Pancreas (tissue), 10 donors: ENCODE measurements at regions not wholly inside any gene's neighbourhood (a gene's known extent, or its start where the extent isn't known, plus 50 kb on each side); places are given as distances from the start of the nearest gene placed in this dataset.

ENCODE experiments used
- ATAC-seq, 4 donors: fragments of 200-7000 bp; cut with Tn5 transposase; one replicate each; pipeline versions ENCODE4 v1.8.0 to v1.9.1; 2020; ENCODE audit warnings: mild to moderate bottlenecking in 4 of 4, moderate library complexity in 4 of 4
- DNase-seq, 6 donors: peaks; one replicate each; pipeline ENCODE4 v3.0.0-alpha.2; 2020
- FAIRE-seq: peaks from 2 replicates; lab custom pipeline; 2012; peaks lifted over from hg19 to GRCh38; lab: Jason Lieb, UNC
- H3K27ac ChIP-seq, 4 donors: fragments of 200-600 bp; sonication (generic); 1 replicate in 3 of 4; 2 replicates in 1 of 4; pipeline versions ENCODE4 v1.5.0 to v1.8.0; 2020
- H3K27me3 ChIP-seq, 4 donors: fragments of 200-600 bp; one replicate each; pipeline ENCODE4 v1.8.0; 2021
- H3K36me3 ChIP-seq, 3 donors: fragments of 200-600 bp; sonication (generic) in 1 of 3; one replicate each; pipeline versions ENCODE4 v1.5.0 to v1.8.0; 2020 to 2021
- H3K4me1 ChIP-seq, 3 donors: fragments of 200-600 bp; one replicate each; pipeline ENCODE4 v1.8.0; 2021
- H3K4me3 ChIP-seq, 4 donors: fragments of 200-600 bp; sonication (generic) in 2 of 4; one replicate each; pipeline versions ENCODE4 v1.5.0 to v1.8.0; 2020 to 2021
- H3K9me3 ChIP-seq, 4 donors: fragments of 200-600 bp; one replicate each; pipeline ENCODE4 v1.8.0; 2021
- CTCF ChIP-seq, 4 donors: fragments of 200-600 bp; sonication (generic) in 3 of 4; IDR thresholded peaks; one replicate each; pipeline versions ENCODE4 v1.5.0 to v1.8.0; 2021; ENCODE audit warnings: antibody characterized with exemption in 4 of 4
- WGBS, 2 donors: extraction: QIAGEN DNeasy Blood & Tissue Kit; methylation state at CpG; one replicate each; pipeline ENCODE4 v1.1.7; 2013; 5-methylcytosine and 5-hydroxymethylcytosine counted together
- intact Hi-C, 3 donors: fragments of 100-400 bp; cut with DNase I; formaldehyde crosslinking; loops; one replicate each; pipeline versions ENCODE4 v1.11.1 to v1.14.2; 2022
- donor health status: healthy with polysubstance abuse.
- donor health status: DM: no; HTN: no; CAD: no; lungs with moderate emphysema.
- donor health status: DM: no; HTN: no; CAD: no.
- donor health status: control.
- donor health status: control.
- donor health status: Bipolar disorder and iron deficiency.
- donor health status: DM: yes; HTN: yes; CAD: no.
- donor health status: DM: no; HTN: no; CAD: no.
- donor health status: DM: no; HTN: no; CAD: no.
- donor health status: DM: yes; HTN: yes; CAD: no.

- no peak overlapping the region for H3K4me3 ChIP-seq
- H3K27me3 ChIP-seq, result no peaks in the 10 kb centered on the region
- H3K9me3 ChIP-seq, result no peaks in the 10 kb centered on the region
- intact Hi-C loops, result no loop called here
- no peaks in the 10 kb centered on the region for H3K36me3 ChIP-seq
- H3K4me1 ChIP-seq, result no peaks in the 10 kb centered on the region
- no peak overlapping the region for H3K27ac ChIP-seq
- TF ChIP-seq CTCF (IDR thresholded peaks at IDR 0.05), result no peak
- ATAC-seq (no peak), FAIRE-seq (no peak), DNase-seq (no peak)
- WGBS, 2 donors, result 61 to 63% methylated on average over 2 of the region's 2 CpGs
Measured at GRCh38 chr10:111837985-111838384, 345.6 kb downstream of the GPAM start.

- DNase-seq, result no peak
- intact Hi-C loops, result no loop called here
- no peak overlapping the region for H3K4me3 ChIP-seq
- H3K4me1 ChIP-seq, result no peaks in the 10 kb centered on the region
- no peak for ATAC-seq
- no peaks in the 10 kb centered on the region for H3K27me3 ChIP-seq
- no peaks in the 10 kb centered on the region for H3K36me3 ChIP-seq
- no peak for TF ChIP-seq CTCF (IDR thresholded peaks at IDR 0.05)
- H3K9me3 ChIP-seq, result no peaks in the 10 kb centered on the region
- H3K27ac ChIP-seq, result no peak overlapping the region
- FAIRE-seq, result no peak
Measured at GRCh38 chr10:111840546-111840945, 343.0 kb downstream of the GPAM start.

GRCh38 chr10:111852801-111853200 lies 330.8 kb downstream of the GPAM start:
- FAIRE-seq (no peak), ATAC-seq (no peak), DNase-seq (no peak)
- Histone ChIP-seq H3K4me1 (no peaks in the 10 kb centered on the region), H3K27ac (no peak overlapping the region), H3K27me3 (no peaks in the 10 kb centered on the region), H3K9me3 (no peaks in the 10 kb centered on the region), H3K36me3 (no peaks in the 10 kb centered on the region), H3K4me3 (no peak overlapping the region)
- no peak for TF ChIP-seq CTCF (IDR thresholded peaks at IDR 0.05)
- intact Hi-C loops, result no loop called here
- 58 to 72% methylated on average over 2 of the region's 2 CpGs for WGBS, 2 donors

- ATAC-seq, result no peak
- Histone ChIP-seq H3K9me3 (no peaks in the 10 kb centered on the region), H3K4me3 (no peak overlapping the region), H3K27ac (no peak overlapping the region), H3K36me3 (no peaks in the 10 kb centered on the region), H3K4me1 (no peaks in the 10 kb centered on the region), H3K27me3 (no peaks in the 10 kb centered on the region)
- WGBS, 2 donors, result 40 to 41% methylated on average over 3 of the region's 3 CpGs
- DNase-seq, result no peak
- FAIRE-seq, result no peak
- intact Hi-C loops, result no loop called here
- no peak for TF ChIP-seq CTCF (IDR thresholded peaks at IDR 0.05)
Measured at GRCh38 chr10:111856631-111857030, 326.9 kb downstream of the GPAM start.

- intact Hi-C loops, result no loop called here
- no peak for FAIRE-seq
- TF ChIP-seq CTCF (IDR thresholded peaks at IDR 0.05), result no peak
- no peak for ATAC-seq
- Histone ChIP-seq H3K27me3 (no peaks in the 10 kb centered on the region), H3K9me3 (no peaks in the 10 kb centered on the region), H3K36me3 (no peaks in the 10 kb centered on the region), H3K4me1 (no peaks in the 10 kb centered on the region), H3K27ac (no peak overlapping the region), H3K4me3 (no peak overlapping the region)
- no peak for DNase-seq
- WGBS, 2 donors, result 41 to 54% methylated on average over 3 of the region's 3 CpGs
Measured at GRCh38 chr10:111865550-111865949, 318.0 kb downstream of the GPAM start.
